Neural cell (in vitro differentiated cells): ENCODE measurements at regions not wholly inside any gene's neighbourhood (a gene's known extent, or its start where the extent isn't known, plus 50 kb on each side); places are given as distances from the start of the nearest gene placed in this dataset.

Experiments used
- H2AFZ ChIP-seq: fragments of 200-600, 300-800 bp; sonication (generic), shearing (Covaris generic); 2 replicates; pipeline ENCODE4 v1.6.0; 2014; ENCODE audit warnings: low read depth, mild to moderate bottlenecking, antibody characterized with exemption, low read length, moderate library complexity
- H3F3A ChIP-seq: fragments of 200-600 bp; shearing (Covaris generic); 2 replicates; pipeline ENCODE4 v1.6.1; 2016; ENCODE audit warnings: mild to moderate bottlenecking, moderate library complexity, mixed read lengths, antibody characterized with exemption, low read length; ENCODE audit not compliant: insufficient read depth, poor library complexity, severe bottlenecking
- H3K27ac ChIP-seq: fragments of 200-600, 300-800 bp; sonication (generic), shearing (Covaris generic); 2 replicates; pipeline ENCODE4 v1.5.1; 2014; ENCODE audit warnings: mild to moderate bottlenecking, low read length, moderate library complexity
- H3K27me3 ChIP-seq: fragments of 300-800, 200-600 bp; sonication (generic), shearing (Covaris generic); 2 replicates; pipeline ENCODE4 v1.6.0; 2014; ENCODE audit warnings: mild to moderate bottlenecking, low read depth, low read length, moderate library complexity; ENCODE audit not compliant: insufficient read depth
- H3K36me3 ChIP-seq: fragments of 300-800, 200-600 bp; sonication (generic), shearing (Covaris generic); 2 replicates; pipeline ENCODE4 v1.5.1; 2014; ENCODE audit warnings: mild to moderate bottlenecking, antibody characterized with exemption, low read length, moderate library complexity; ENCODE audit not compliant: insufficient read depth
- H3K4me2 ChIP-seq: fragments of 300-800, 200-600 bp; sonication (generic), shearing (Covaris generic); 2 replicates; pipeline ENCODE4 v1.6.0; 2014; ENCODE audit warnings: mild to moderate bottlenecking, low read length
- H3K4me3 ChIP-seq: fragments of 300-800, 200-600 bp; sonication (generic), shearing (Covaris generic); 2 replicates; pipeline ENCODE4 v1.5.1; 2014; ENCODE audit warnings: mild to moderate bottlenecking, low read length, moderate library complexity
- H3K79me2 ChIP-seq: fragments of 200-600 bp; shearing (Covaris generic); replicated peaks from 2 replicates; pipeline ENCODE4 v1.6.0; 2014; ENCODE audit warnings: mild to moderate bottlenecking, low read length, moderate library complexity; ENCODE audit not compliant: insufficient read depth
- H3K9ac ChIP-seq: fragments of 300-800, 200-600 bp; sonication (generic), shearing (Covaris generic); 2 replicates; pipeline ENCODE4 v1.6.1; 2016; ENCODE audit warnings: mild to moderate bottlenecking, low read length, mixed read lengths
- H3K9me2 ChIP-seq: fragments of 200-600 bp; shearing (Covaris generic); 2 replicates; pipeline ENCODE4 v1.6.1; 2016; ENCODE audit warnings: mild to moderate bottlenecking, low read length, mixed read lengths; ENCODE audit not compliant: insufficient read depth
- H3K9me3 ChIP-seq: fragments of 200-600, 300-800 bp; sonication (generic), shearing (Covaris generic); 2 replicates; pipeline ENCODE4 v1.6.1; 2016; ENCODE audit warnings: mild to moderate bottlenecking, mixed run types, low read length, moderate library complexity, mixed read lengths
- H4K20me1 ChIP-seq: fragments of 200-600 bp; shearing (Covaris generic); 2 replicates; pipeline ENCODE4 v1.6.1; 2016; ENCODE audit warnings: mild to moderate bottlenecking, mixed run types; ENCODE audit not compliant: insufficient read depth
- CTCF ChIP-seq: fragments of 450-650 bp; IDR thresholded peaks from 2 replicates; pipeline ENCODE4 v1.5.1; 2014; ENCODE audit warnings: antibody characterized with exemption, mild to moderate bottlenecking, moderate library complexity; ENCODE audit not compliant: poor library complexity, severe bottlenecking
- EP300 ChIP-seq: fragments of 450-650 bp; conservative IDR thresholded peaks from 2 replicates; pipeline ENCODE4 v1.6.1; 2014; ENCODE audit warnings: antibody characterized with exemption, mild to moderate bottlenecking, moderate library complexity; ENCODE audit not compliant: poor library complexity, severe bottlenecking
- EZH2 ChIP-seq: fragments of 200-600, 300-800 bp; shearing (Covaris generic), sonication (generic); IDR thresholded peaks from 2 replicates; pipeline ENCODE4 v1.6.1; 2014; ENCODE audit warnings: antibody characterized with exemption, low read length, borderline replicate concordance, mild to moderate bottlenecking; ENCODE audit not compliant: insufficient read depth, poor library complexity, severe bottlenecking
- MXI1 ChIP-seq: fragments of 450-650 bp; conservative IDR thresholded peaks from 2 replicates; pipeline ENCODE4 v1.6.1; 2014; ENCODE audit warnings: antibody characterized with exemption, mild to moderate bottlenecking; ENCODE audit not compliant: poor library complexity, severe bottlenecking
- POLR2AphosphoS5 ChIP-seq: IDR thresholded peaks from 2 replicates; pipeline ENCODE4 v1.6.1; 2012
- RAD21 ChIP-seq: fragments of 450-650 bp; conservative IDR thresholded peaks from 2 replicates; pipeline ENCODE4 v1.6.1; 2014; ENCODE audit warnings: antibody characterized with exemption, mild to moderate bottlenecking, moderate library complexity
- REST ChIP-seq: IDR thresholded peaks from 2 replicates; pipeline ENCODE4 v1.6.1; 2012; ENCODE audit warnings: borderline replicate concordance
- SMC3 ChIP-seq: fragments of 450-650 bp; conservative IDR thresholded peaks from 2 replicates; pipeline ENCODE4 v1.6.1; 2014; ENCODE audit warnings: antibody characterized with exemption, mild to moderate bottlenecking, moderate library complexity; ENCODE audit not compliant: poor library complexity
- TAF1 ChIP-seq: IDR thresholded peaks from 2 replicates; pipeline ENCODE4 v1.6.1; 2012; ENCODE audit warnings: low read depth

- no peak overlapping the region for H3K27ac ChIP-seq
- H3K4me3 ChIP-seq: no peak overlapping the region
- no peak overlapping the region for H2AFZ ChIP-seq
- no peaks in the 10 kb centered on the region for H3K79me2 ChIP-seq
- no peaks in the 10 kb centered on the region for H3F3A ChIP-seq
- H3K36me3 ChIP-seq: no peaks in the 10 kb centered on the region
- no peak overlapping the region for H3K4me2 ChIP-seq
- H4K20me1 ChIP-seq: no peaks in the 10 kb centered on the region
- H3K9ac ChIP-seq: no peak overlapping the region
- H3K9me2 ChIP-seq: no peaks in the 10 kb centered on the region
- TF ChIP-seq POLR2AphosphoS5 (no peak), TAF1 (no peak), EZH2 (no peak)
- H3K27me3 ChIP-seq: no peaks in the 10 kb centered on the region
- no peaks in the 10 kb centered on the region for H3K9me3 ChIP-seq
Measured at GRCh38 chr4:184930026-184930425, 88.3 kb upstream of the HELT start.

- H2AFZ ChIP-seq: no peak overlapping the region
- no peaks in the 10 kb centered on the region for H3F3A ChIP-seq
- no peaks in the 10 kb centered on the region for H3K27me3 ChIP-seq
- no peak for TF ChIP-seq SMC3
- TF ChIP-seq EZH2: no peak
- TF ChIP-seq MXI1: no peak
- no peak for TF ChIP-seq TAF1
- TF ChIP-seq EP300: no peak
- TF ChIP-seq CTCF: no peak
- TF ChIP-seq REST: no peak
- TF ChIP-seq RAD21: no peak
- no peak for TF ChIP-seq POLR2AphosphoS5
- H3K79me2 ChIP-seq: no peaks in the 10 kb centered on the region
- no peak overlapping the region for H3K4me3 ChIP-seq
- no peaks in the 10 kb centered on the region for H3K36me3 ChIP-seq
- H3K9me3 ChIP-seq: no peaks in the 10 kb centered on the region
- H3K9ac ChIP-seq: no peak overlapping the region
- H3K27ac ChIP-seq: no peak overlapping the region
- H3K9me2 ChIP-seq: no peaks in the 10 kb centered on the region
- H4K20me1 ChIP-seq: no peaks in the 10 kb centered on the region
- no peak overlapping the region for H3K4me2 ChIP-seq
Measured at GRCh38 chr4:184932343-184932742, 85.9 kb upstream of the HELT start.

GRCh38 chr4:184933311-184933710 is 85.0 kb upstream of the HELT start:
- H3K4me3 ChIP-seq: no peak overlapping the region
- H4K20me1 ChIP-seq: no peaks in the 10 kb centered on the region
- no peaks in the 10 kb centered on the region for H3F3A ChIP-seq
- no peaks in the 10 kb centered on the region for H3K9me3 ChIP-seq
- no peaks in the 10 kb centered on the region for H3K79me2 ChIP-seq
- no peaks in the 10 kb centered on the region for H3K27me3 ChIP-seq
- H3K9me2 ChIP-seq: no peaks in the 10 kb centered on the region
- H2AFZ ChIP-seq: no peak overlapping the region
- no peak overlapping the region for H3K27ac ChIP-seq
- no peak overlapping the region for H3K9ac ChIP-seq
- TF ChIP-seq EP300 (no peak), TAF1 (no peak), POLR2AphosphoS5 (no peak), MXI1 (no peak), SMC3 (no peak), REST (no peak), EZH2 (no peak), CTCF (no peak), RAD21 (no peak)
- H3K4me2 ChIP-seq: no peak overlapping the region
- H3K36me3 ChIP-seq: no peaks in the 10 kb centered on the region
